ENCODE measurements at regions not wholly inside any gene's neighbourhood (a gene's known extent, or its start where the extent isn't known, plus 50 kb on each side); places are given as distances from the start of the nearest gene placed in this dataset.

DNA sequence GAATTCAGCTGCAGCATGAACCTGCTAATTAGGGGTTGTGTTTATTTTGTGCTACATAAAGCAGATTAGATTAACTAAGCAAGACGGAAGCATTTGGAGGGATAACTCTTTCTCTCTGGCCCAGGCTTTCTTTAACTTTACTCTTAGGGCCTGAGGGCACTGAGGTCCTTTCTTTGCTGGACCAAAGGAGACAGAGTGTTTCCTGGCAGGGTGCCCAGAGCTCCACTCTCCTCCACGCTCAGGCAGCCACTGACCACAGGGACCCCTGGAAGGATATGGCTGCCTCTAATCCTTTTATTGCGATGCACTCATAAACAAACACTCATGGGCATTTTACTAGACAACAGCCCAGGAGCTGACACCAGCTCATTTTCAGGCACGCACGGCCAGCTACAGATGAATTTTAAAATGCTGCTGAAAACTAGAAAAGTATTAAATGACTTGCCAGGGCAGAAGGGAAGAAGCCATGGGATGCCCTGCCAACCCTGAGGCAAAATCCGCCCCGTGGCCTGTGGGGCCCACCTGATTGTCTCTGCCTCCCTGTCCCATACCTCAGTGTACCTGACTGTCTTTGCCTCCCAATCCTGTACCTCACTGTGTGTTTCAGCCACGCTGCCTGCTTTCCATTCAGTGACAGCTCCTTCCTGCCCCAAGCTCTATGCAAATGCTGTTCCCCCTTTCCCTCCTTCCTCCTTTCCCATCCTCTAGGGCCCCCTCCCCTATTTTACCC, 192.6 kb upstream of the NAV2 start:
- no peak for DNase-seq (ENCODE audit: low read depth)

DNA sequence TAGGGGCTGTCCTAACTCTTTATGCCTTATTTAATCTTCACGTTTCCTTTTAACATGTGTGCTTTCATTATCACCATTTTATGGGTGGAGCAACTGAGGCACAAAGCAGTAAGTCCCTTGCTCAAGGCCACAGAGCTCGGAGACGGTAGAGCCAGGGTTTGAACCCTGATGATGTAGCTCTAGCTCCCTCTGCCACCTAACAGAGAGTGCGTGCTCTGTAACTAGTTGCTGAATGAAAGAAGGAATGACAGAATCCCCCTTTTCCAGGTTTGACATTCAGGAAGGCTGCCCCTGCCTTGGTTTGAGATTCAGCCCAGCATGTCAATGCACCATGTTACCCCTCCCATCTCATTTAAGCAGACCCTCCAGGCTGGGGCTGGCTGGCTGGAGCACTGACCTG, 193.3 kb upstream of the NAV2 start:
- DNase-seq (ENCODE audit: low read depth) = no peak

DNA sequence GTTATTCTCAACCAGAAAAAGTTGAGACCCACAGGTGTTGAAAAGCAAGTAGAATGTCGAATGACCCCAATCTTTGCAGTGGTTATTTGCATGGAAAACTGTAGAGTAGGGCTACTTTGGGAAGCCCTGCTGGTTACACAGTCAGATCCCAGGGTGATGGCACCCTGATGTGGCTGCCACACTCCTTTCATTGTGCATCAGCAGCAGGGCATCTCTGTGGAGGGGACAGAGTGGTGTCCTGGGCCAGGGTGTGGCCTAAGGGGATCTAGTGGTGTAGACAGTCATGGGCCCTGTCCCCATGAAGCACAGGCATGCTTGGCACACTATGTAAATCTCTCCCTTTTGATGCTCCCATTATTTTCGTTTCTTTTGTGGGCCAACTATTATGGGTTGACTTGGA, 199.4 kb upstream of the NAV2 start:
- no peak for DNase-seq (ENCODE audit: low read depth)

DNA sequence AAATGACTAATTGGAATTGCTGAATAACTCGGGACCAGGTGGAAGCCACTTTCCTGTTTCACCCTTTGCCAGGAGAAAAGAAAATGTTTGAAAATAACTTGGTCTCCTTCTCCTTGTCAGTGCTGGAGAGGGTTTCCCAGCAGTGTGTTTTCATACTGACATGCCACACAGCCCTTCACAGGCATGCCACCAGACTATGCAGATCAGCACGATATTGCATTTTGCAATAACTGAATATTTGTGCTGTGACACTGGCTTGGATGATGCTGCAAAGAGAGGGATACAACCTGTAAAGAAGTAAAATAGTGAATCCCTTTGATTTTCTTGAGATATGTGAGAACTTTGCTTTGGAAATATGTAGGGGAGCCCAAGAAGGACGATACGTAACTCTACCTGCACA, 200.0 kb upstream of the NAV2 start:
- no peak for DNase-seq (ENCODE audit: low read depth)

DNA sequence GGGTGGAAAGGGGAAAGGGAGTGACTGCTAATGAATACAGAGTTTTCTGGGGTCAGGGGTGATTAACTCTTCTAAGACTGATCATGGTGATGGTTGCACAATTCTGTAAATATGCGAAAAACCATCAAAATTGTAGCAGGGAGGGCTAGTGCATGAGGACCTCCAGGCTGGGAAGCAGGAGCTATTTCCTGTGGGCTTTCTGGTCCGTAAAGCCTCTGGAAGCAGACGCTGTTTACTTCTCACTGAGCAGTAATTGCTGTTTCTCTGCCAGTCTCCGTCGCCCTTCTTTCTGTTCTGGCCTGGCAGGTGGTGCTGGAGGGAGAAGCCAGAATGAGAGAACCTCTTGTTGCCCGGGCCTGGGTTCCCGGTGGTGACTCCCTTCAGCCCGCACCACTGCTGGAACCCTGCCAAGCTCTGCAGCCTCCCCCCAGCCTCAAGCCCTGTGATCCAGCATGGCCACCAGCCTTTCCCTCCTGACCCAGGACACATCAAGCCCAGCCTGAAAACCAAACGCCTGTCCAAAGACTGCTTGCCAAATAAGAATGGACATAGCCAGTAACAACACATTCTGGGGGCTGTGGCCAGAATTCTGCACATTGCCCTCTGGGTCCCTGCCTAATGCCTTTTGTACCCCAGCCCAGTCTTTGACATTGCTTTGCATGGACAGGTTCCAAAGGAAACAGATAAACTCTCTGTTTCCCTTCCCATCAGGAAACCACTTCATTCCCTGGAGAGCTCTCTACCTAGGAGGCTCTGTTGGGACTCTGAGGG, 201.0 kb upstream of the NAV2 start:
- DNase-seq (ENCODE audit: low read depth) = no peak

DNA sequence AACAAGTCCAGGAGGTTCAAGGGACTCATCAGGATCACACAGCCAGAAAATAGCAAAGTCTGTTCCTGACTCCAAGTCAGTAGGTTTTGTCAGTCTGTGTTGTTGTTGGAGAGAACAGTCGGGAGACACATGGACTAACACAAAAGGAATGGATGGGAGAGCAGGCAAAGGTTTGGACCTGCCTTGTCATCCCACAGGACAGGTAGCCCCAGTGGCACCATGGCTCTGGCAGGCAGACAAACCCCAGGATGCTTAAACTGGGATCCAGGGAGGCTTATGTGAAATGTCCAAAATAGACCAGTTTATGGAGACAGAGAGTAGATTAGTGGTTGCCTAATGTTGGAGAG, 201.6 kb upstream of the NAV2 start:
- no peak for DNase-seq (ENCODE audit: low read depth)

DNA sequence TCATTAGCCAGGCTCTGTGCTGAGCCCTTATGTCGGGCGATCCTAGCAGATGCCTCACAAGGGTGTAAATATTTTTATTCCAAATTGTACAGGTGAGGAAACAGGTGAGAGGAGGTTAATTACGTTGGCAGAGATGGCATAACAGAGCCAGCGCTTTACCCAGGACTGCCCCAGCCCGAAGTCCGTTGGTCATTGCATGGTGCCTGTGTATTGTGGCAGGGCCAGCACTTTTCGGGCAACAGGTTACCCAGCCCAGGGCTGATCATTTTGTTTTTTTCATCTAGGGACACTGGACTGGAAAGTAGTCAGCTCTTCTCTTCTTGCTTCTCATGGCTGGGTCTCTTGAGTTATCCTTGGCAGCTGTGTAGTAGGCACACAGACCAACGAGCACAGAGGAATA, 202.2 kb upstream of the NAV2 start:
- no peak for DNase-seq (ENCODE audit: low read depth)

DNA sequence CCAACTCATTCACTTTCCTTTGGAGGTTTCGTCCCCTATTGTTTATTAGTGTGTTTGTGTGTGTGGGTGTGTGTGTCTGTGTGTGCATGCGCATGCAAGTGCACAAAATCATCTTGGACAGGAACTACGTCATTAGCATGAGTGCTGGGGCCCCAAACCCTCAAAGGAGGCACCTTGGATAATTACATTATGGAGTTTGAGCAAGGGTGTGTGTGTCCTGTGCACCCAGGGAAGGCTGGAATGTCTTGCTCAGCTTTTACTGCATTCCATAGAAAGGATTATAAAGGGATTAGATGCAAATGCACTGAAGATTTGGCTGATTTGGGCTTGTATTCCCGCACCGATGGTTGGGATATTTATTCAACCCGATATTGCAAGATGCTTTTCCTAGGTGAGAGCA, 203.4 kb upstream of the NAV2 start:
- no peak for DNase-seq (ENCODE audit: low read depth)

DNA sequence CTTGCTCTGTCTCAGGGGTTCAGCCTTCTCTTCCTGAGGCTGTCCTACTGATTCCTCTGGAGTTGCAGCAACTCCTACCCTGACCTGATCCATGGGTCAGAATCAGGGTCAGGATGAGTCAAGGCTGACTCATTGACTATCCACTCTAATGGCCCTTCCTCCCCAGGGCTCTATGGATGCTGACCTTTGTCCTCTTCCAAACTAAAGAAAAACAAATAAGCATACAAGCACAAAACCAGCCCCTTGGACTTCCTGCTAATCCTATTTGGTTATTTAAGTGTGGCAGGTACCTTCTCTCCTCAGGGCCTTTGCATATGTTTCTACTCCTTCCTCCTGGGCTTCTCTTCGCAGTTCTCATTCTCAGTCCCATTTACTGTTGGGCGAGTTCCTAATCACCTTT, 204.5 kb upstream of the NAV2 start:
- DNase-seq (ENCODE audit: low read depth) = peak; percentile 79

DNA sequence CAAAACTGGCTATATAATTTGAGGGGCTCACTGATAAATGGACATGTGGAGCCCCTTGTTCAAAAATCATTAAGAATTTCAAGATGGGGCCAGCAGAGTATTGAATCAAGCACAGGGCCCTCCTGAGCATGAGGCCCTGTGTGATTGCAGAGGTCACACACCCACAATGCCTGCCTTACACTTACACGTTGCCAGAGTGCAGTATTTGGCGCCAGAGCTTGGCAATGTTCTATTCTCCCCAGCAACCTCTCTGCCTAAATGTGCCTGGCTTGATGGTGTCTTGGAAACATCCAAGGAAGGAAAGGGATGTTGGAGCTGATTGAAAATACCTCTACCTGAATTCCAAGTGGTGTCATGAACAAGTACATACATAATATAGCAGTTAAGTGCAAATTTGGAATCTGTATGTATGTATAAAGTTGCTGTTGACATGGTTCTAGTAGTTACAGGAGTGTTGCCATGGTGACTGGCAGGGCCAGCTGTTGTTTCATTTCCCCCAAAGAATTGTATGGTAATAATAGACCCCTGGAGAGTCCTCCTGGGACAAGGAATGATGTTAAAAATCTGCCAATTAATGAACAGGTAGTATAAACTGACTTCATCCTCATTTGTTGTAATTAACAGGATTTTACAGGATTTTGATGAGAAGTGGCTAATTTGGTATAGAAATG, 205.7 kb upstream of the NAV2 start:
- peak; percentile 32 for DNase-seq (ENCODE audit: low read depth)

DNA sequence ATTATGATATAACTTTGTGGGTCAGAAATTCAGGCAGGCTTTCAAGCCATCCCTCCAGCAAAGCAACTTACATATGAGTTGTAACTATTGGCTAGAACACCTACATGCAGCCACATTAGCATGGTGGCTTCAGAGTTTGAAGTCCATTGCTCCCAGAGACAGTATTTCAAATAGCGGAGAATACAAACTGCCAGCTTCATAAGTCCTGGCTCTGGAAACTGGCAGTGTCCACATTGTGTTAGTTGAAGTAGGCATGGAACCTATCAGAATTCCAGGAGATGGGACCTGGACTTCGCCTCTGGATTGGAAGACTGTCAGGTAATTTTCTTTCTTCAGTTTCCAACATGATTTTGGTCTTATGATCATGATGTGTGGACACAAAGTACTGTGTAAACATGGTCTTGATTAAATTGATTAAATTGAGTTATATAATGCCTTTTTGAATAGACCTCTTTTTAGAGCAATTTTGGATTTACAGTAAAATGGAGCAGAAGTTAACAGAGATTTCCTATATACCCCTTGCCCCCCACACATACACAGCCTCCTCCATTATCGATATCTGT, 209.9 kb upstream of the NAV2 start:
- no peak for DNase-seq (ENCODE audit: low read depth)

DNA sequence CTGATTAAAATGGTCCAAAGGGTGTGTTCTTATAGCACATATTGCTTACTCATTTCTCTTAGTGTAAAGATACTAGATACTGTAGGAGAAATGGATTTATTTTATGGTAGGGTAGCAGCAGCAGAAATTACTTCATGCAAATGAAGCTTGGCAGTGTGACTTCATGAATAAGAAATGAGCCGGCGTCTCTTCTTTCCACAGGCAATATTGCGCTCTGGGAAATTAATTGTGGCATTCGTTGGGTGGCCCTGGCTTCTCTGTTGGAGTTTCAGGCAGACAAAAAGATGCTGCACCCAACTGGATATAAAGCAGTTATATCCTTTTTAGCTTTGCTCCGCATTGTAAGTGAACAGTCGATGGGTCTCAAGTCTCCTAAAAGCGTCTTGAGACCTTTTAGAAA, 211.0 kb upstream of the NAV2 start:
- no peak for DNase-seq (ENCODE audit: low read depth)

DNA sequence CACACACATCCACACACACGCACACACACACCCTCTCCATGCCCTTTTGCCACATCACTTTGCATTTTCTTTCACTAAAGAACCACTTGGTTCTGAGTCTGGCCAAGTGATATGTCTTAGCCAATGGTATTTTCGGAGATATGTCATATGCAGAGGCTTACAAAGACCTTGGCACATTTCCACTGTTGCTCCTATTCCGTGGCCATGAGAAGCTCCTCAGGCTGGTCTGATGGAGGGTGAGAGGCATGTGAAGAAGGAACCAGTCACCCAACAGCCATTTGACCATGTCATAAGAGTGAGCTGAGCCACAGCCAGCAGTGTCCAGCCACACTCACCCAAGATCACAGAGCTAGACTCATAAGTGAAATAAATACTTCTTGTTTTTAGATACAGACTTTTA, 212.6 kb upstream of the NAV2 start:
- peak; percentile 11 for DNase-seq (ENCODE audit: low read depth)

DNA sequence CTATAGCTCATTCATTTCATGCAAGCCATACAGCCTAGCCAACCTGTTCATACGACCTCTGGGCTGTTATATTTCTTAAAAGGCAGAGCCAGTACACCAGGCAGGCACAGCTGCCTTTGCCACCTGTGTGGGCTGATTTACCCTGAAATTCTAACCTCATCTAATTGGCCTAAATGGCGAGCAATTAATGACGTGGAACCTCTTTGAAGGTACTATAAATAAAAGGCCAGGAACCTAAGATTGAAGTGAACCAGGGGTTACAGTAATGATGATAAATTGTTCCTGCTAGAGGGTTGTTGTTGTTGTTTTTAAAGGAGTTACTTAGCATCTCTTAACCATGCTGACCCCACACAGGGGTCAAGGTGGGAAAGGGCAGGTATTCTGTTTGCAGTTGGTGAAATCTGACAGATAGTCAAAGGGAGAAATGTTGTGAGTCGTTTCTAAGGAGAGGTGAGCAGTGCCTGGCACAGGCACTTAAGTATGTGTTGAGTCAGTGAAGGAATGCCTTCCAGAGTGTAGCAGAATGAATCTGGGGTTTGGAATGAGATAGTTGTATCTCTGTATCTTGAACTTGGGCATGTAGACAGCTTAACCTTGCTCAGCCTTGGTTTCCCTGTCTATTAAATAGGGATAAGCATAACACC, 213.5 kb upstream of the NAV2 start:
- DNase-seq (ENCODE audit: low read depth) = no peak

DNA sequence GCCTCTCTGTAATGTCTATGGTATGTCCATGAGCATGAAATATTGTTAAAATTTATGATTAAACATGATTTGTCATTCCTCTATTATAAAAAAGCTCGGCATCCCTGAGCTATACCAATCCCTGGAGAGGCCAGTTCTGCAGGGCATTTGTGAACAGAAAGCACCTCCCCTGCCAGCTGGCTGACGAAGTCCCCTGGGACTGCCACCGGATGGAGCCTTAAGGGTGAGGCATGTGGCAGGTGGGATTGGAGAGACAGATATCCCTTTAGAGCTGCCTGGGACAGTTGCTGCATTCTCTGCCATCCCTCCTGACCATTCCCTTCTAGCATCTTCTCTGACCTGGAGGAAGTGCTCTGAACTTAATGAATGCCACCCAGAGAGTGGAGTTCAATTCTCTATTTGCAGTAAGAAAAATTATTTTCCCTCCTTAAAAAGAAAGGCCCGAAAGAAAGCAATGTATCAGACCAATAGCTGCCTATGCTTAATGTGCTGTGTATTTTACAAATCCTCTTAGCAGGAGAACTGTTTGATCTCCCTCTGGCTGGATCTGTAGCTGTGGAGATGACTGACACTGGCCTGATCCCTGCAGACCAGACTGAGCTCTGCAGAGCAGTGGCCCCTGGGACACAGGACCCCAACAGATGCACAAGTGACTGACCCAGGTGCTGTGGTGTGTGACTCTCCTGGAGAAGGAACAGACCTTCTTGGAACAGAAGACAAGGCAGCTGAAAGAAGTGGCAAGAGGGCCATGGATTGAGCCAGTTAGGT, 219.0 kb upstream of the NAV2 start:
- peak; percentile 34 for DNase-seq (ENCODE audit: low read depth)

DNA sequence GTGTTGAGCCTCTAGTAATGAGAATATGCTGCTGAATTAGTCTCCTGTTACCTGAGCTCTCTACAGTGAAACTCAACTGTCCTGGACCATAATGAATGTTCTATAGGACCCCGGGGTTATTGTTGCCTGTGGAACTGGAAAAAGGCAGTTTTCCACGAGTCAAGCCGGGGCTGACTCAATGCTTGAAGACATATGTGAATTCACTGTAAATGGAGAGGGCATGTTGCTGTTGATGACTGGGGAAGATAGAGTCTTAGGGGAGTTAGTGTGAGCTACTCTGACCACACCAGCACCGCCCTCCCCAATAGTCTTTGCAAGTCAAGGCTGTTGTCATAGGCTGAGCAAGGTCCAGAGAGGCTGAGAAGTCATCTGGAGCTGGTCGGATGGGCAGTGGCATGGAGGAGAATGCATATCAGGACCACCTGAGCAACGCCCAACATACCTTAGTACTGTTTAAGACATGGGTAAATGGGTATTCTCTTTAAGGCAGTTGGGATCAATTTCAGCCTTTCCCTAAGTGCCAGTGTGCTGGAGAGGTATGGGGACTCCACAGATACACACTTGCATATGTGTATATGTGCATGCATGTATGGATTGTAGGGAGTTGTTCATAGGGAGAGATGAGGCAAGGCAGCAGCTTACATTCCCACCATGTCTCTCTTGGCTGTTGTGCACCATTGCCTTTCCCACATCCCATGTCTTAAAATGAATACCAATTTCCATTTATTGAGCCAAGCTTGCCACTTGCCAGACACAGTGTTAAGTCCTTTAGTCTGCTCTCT, 230.1 kb upstream of the NAV2 start:
- no peak for DNase-seq (ENCODE audit: low read depth)

DNA sequence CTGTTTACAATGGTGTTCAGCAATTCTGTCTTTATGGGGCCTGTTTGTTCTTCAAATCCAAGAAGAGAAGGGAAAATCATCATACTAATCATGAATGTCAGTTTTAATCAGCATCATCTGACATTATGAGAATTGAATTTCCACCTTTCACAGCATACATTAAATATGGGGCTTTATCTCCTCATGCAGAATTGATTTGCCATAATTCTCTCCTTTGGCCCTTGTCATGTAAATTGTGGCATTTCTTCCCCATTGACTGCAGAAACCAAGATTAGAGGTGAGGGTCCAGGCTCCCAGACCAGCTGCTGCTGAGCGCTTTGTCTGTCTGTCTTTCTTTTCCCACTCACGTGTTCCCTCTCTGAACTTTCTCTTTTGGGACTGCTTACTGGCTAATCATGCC, 232.1 kb upstream of the NAV2 start:
- DNase-seq (ENCODE audit: low read depth) = no peak

DNA sequence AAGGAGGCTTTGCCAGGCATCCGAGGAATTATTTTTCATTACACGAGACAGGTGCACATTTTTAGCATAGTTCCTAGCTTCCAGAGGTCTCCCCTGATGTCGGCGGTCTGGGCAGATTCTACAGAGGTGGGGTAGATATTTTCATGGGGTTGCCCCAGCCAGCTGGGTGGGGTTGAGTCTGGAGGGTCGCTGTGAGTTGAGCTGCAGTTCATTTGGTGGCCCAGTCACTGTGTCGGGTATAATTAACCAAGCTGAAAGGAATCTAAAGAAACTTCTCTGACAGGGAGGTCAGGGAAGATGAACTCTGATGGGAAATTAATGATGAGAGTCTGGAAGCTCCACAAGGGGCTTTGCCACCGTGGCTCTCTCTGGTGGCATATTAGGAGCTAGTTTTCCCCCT, 233.7 kb upstream of the NAV2 start:
- DNase-seq (ENCODE audit: low read depth) = no peak

DNA sequence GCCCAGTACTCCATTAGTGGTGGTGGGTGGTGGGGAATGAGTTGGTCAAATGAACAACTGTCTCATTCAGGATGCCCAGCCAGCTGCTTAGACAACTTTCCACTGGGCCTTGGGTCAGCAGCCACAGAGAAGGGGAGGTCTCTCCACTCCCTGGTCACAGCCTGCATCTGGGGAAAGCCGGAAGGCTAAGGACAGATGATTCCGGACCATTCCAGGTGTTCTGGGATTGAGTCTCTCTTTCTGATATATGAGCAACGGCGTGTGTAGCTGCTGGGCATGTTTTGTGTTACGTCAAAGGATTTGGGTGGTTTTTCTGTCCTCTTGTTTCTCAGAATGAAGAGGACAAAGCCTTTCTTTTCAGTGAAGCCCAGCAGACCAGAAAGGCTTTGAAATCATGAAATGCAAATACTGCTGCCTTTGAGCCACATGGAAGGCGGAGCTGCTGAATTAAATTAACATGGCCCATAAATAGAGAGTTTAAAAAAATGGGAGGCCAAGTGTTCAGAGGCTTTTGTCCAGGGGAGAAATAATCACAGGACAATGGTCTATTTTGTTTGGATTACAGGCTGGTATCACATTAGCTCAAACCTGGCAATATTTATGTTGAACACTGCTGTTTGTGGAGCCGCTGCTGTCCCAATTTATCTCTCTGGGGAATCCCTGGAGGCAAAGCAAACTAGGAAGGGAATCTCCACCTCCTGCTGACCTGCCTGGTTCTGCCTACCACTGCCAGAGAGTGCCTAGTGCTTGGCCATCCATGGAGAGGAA, 234.4 kb upstream of the E2F8 start:
- DNase-seq (ENCODE audit: low read depth) = no peak

DNA sequence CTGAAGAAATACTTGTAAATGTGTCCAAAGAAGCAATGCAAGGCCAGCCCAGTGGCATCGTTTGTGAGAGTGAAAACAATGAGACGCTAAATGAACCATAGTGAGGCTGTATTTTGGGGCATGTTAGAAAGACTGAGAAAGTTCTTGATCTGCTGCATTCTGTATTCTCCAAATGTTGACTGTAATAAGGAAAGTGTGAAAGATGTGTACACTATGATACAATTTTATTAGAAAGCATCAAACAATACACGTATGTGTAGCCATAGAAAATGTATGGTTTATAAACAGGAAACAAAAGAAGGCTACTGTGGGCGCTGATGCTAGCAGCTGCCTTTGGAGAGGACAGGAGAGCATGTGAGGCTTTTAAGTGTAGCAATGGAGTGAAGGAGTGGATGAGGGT, 233.5 kb upstream of the E2F8 start:
- no peak for DNase-seq (ENCODE audit: low read depth)
